Suprapubic skin (tissue), 3 donors: ENCODE measurements at regions not wholly inside any gene's neighbourhood (a gene's known extent, or its start where the extent isn't known, plus 50 kb on each side); places are given as distances from the start of the nearest gene placed in this dataset.

Source experiments
- POLR2A ChIP-seq, 2 donors: fragments of 450-650 bp; IDR thresholded peaks; one replicate each; pipeline ENCODE4 v1.6.1; 2017; ENCODE audit warnings: antibody characterized with exemption in 2 of 2, mild to moderate bottlenecking in 2 of 2, moderate library complexity in 2 of 2
- TF ChIP-seq, protein P1 (sequence below), 2 donors: fragments of 200-600 bp in 1 of 2; fragments of 450-650 bp in 1 of 2; sonication (generic) in 1 of 2; IDR thresholded peaks; one replicate each; pipeline ENCODE4 v1.5.1; 2016 to 2019; ENCODE audit warnings: antibody characterized with exemption in 2 of 2, mild to moderate bottlenecking in 1 of 2, moderate library complexity in 1 of 2

DNA sequence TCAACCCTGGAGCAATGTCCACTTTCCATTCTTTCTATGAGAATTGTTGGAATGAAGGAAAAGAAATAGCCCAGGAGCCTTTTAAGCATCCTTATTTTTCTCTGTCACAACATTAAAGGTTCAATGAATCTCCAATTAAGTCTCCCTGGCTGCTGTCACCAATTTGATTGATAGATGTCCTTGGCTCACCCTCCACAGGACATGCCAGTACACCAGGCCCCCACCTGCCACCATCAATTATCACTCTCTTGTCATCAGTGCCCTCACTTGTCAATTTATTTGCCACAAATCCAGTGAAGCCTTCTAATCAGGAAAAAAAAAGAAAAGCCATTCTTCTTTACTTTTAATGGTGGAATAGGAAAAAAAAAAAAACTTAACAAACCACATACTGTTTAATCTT, 453.6 kb downstream of the CENPC start:
- TF ChIP-seq, protein P1, sequence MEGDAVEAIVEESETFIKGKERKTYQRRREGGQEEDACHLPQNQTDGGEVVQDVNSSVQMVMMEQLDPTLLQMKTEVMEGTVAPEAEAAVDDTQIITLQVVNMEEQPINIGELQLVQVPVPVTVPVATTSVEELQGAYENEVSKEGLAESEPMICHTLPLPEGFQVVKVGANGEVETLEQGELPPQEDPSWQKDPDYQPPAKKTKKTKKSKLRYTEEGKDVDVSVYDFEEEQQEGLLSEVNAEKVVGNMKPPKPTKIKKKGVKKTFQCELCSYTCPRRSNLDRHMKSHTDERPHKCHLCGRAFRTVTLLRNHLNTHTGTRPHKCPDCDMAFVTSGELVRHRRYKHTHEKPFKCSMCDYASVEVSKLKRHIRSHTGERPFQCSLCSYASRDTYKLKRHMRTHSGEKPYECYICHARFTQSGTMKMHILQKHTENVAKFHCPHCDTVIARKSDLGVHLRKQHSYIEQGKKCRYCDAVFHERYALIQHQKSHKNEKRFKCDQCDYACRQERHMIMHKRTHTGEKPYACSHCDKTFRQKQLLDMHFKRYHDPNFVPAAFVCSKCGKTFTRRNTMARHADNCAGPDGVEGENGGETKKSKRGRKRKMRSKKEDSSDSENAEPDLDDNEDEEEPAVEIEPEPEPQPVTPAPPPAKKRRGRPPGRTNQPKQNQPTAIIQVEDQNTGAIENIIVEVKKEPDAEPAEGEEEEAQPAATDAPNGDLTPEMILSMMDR (IDR thresholded peaks at IDR 0.05), result no peak
- TF ChIP-seq POLR2A (IDR thresholded peaks at IDR 0.05), result no peak
